ENCODE measurements at regions not wholly inside any gene's neighbourhood (a gene's known extent, or its start where the extent isn't known, plus 50 kb on each side); places are given as distances from the start of the nearest gene placed in this dataset.

DNA sequence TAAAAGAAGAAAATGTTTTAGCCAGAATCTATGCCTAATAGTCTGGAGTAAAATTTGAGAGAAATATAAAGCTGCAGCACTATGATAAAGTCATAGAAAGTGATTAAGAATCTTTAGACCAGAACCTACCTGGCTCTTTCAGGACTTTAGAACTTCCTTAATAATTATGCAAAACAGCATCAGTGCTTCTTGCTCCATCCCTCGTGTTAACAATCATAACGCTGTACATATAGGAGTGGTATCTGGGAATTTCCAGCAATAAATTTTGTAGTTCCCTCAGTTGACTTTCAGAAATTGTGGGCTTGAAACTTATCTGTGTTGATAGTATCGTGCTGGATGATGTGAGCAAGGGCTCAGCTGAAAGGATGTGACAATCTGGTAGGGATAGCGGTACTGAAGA is 102.1 kb upstream of the RASGEF1B start:
- Histone ChIP-seq H3K4me3 (ENCODE audit: control insufficient read depth in 1 of 2, extremely low read depth in 1 of 2, low read length in 1 of 2) (no peak overlapping the region), H3K27me3 (replicated peaks in 1 of 2; ENCODE audit: control insufficient read depth in 2 of 2, extremely low read depth in 1 of 2, insufficient read depth in 2 of 2, low read length in 1 of 2) (no peaks in the 10 kb centered on the region), H3K27ac (ENCODE audit: low read length) (no peak overlapping the region), H3K9me3 (no peaks in the 10 kb centered on the region), H3K36me3 (ENCODE audit: control insufficient read depth in 2 of 2, extremely low read depth in 1 of 2, insufficient read depth in 1 of 2, low read length in 1 of 2) (no peaks in the 10 kb centered on the region), H3K4me1 (ENCODE audit: control insufficient read depth in 1 of 2, extremely low read depth in 1 of 2, insufficient read depth in 2 of 2, low read length in 2 of 2) (no peaks in the 10 kb centered on the region)
- Mint-ChIP-seq H3K27me3 (no peaks in the 10 kb centered on the region), H3K36me3 (no peaks in the 10 kb centered on the region), H3K4me1 (no peaks in the 10 kb centered on the region), H3K27ac (no peak overlapping the region), H3K9me3 (no peaks in the 10 kb centered on the region), H3K4me3 (no peak overlapping the region)
- CTCF ChIA-PET, result no interaction called here
- DNase-seq, result no peak
- WGBS (ENCODE audit: insufficient coverage), result 100% methylated on average over 1 of the region's 4 CpGs
- POLR2A ChIA-PET, result interaction anchor here in 1 of 2 donors (0.6 kb wide), 1 partner anchor 41 kb away, joined by 5 read pairs; no protein-coding TSS in a partner anchor
- no peak for ATAC-seq (replicated peaks in 1 of 4)

DNA sequence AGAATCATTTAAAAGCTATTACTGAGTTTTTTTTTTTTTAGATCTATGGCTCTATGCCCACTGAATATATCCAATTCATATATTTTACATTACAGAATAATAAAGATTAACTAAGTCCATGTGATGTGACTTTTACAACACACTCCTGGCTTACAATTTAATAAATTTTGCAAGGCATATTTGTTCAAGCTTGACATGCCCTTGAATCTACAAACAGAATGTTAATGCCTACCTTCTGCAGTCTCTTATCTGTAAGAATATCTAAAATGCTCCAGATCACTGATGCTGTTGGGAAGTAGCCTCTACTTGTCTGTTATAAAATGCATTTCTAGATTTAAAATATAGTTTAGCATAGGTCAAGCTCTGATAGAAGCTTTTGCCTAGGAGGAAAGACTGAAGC is 100.7 kb upstream of the RASGEF1B start:
- H3K4me3 ChIP-seq (ENCODE audit: control insufficient read depth in 1 of 2, extremely low read depth in 1 of 2, low read length in 1 of 2), result no peak overlapping the region
- H3K27me3 Mint-ChIP-seq, result no peaks in the 10 kb centered on the region
- H3K9me3 ChIP-seq, result no peaks in the 10 kb centered on the region
- H3K36me3 ChIP-seq (ENCODE audit: control insufficient read depth in 2 of 2, extremely low read depth in 1 of 2, insufficient read depth in 1 of 2, low read length in 1 of 2), result no peaks in the 10 kb centered on the region
- DNase-seq (no peak), ATAC-seq (replicated peaks in 1 of 4) (no peak)
- H3K27me3 ChIP-seq (replicated peaks in 1 of 2; ENCODE audit: control insufficient read depth in 2 of 2, extremely low read depth in 1 of 2, insufficient read depth in 2 of 2, low read length in 1 of 2), result no peaks in the 10 kb centered on the region
- no peak overlapping the region for H3K27ac ChIP-seq (ENCODE audit: low read length)
- ChIA-PET CTCF (interaction anchor here in 1 of 2 donors (0.7 kb wide), 1 partner anchor 8 kb away, joined by 3 read pairs; no protein-coding TSS in a partner anchor), POLR2A (interaction anchor here (0.5 to 0.7 kb wide), 3 partner anchors 9 to 100 kb away, joined by 3 to 4 read pairs (median 3); no protein-coding TSS in a partner anchor)
- H3K9me3 Mint-ChIP-seq, result no peaks in the 10 kb centered on the region
- no peaks in the 10 kb centered on the region for H3K36me3 Mint-ChIP-seq
- H3K27ac Mint-ChIP-seq, result no peak overlapping the region
- no peak overlapping the region for H3K4me3 Mint-ChIP-seq
- no peaks in the 10 kb centered on the region for H3K4me1 ChIP-seq (ENCODE audit: control insufficient read depth in 1 of 2, extremely low read depth in 1 of 2, insufficient read depth in 2 of 2, low read length in 2 of 2)
- H3K4me1 Mint-ChIP-seq, result no peaks in the 10 kb centered on the region

- no peak overlapping the region for H3K4me3 Mint-ChIP-seq
- POLR2A ChIA-PET, result interaction anchor here in 1 of 2 donors (0.6 kb wide), 1 partner anchor 21 kb away, joined by 4 read pairs; no protein-coding TSS in a partner anchor
- H3K36me3 Mint-ChIP-seq, result no peaks in the 10 kb centered on the region
- H3K4me1 ChIP-seq (ENCODE audit: control insufficient read depth in 1 of 2, extremely low read depth in 1 of 2, insufficient read depth in 2 of 2, low read length in 2 of 2), result no peaks in the 10 kb centered on the region
- DNase-seq (no peak), ATAC-seq (replicated peaks in 1 of 4) (no peak)
- H3K9me3 ChIP-seq, result no peaks in the 10 kb centered on the region
- H3K27ac Mint-ChIP-seq, result no peak overlapping the region
- no CpG with 5 or more reads among the region's 1 CpG for WGBS (ENCODE audit: insufficient coverage)
- H3K36me3 ChIP-seq (ENCODE audit: control insufficient read depth in 2 of 2, extremely low read depth in 1 of 2, insufficient read depth in 1 of 2, low read length in 1 of 2), result no peaks in the 10 kb centered on the region
- peaks cover 0 to under 1% (median 0%) of the 10 kb centered on the region in 3 donors for H3K4me1 Mint-ChIP-seq
- no peaks in the 10 kb centered on the region for H3K27me3 Mint-ChIP-seq
- no peak overlapping the region for H3K4me3 ChIP-seq (ENCODE audit: control insufficient read depth in 1 of 2, extremely low read depth in 1 of 2, low read length in 1 of 2)
- H3K27me3 ChIP-seq (replicated peaks in 1 of 2; ENCODE audit: control insufficient read depth in 2 of 2, extremely low read depth in 1 of 2, insufficient read depth in 2 of 2, low read length in 1 of 2), result no peaks in the 10 kb centered on the region
- CTCF ChIA-PET, result no interaction called here
- no peak overlapping the region for H3K27ac ChIP-seq (ENCODE audit: low read length)
- H3K9me3 Mint-ChIP-seq, result no peaks in the 10 kb centered on the region
Measured at GRCh38 chr4:81571105-81571504, 99.4 kb upstream of the RASGEF1B start.

DNA sequence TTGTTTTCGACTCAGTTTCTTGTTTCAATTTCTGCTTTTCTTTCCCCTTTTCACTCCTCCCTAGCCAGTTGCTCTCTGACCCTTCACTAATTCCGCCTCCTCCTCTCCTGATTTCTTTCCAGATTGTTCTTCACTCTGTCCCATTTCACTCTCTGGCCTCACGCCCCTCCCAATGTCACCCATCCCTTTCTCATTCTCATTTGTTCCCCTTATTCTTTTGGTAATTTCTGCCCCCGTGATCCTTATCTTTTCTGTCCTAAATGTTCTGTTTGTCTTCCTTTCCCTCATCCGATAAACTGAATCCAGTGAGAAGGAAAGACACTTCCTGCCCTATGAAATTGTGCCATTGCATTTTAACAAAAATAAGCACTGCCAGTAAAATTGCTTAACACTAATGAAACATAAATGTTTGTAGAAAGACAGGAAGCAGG is 94.5 kb upstream of the RASGEF1B start:
- no peak for DNase-seq
- CTCF ChIA-PET, result no interaction called here
- Histone ChIP-seq H3K4me3 (ENCODE audit: control insufficient read depth in 1 of 2, extremely low read depth in 1 of 2, low read length in 1 of 2) (no peak overlapping the region), H3K27ac (ENCODE audit: low read length) (no peak overlapping the region), H3K36me3 (ENCODE audit: control insufficient read depth in 2 of 2, extremely low read depth in 1 of 2, insufficient read depth in 1 of 2, low read length in 1 of 2) (no peaks in the 10 kb centered on the region), H3K27me3 (replicated peaks in 1 of 2; ENCODE audit: control insufficient read depth in 2 of 2, extremely low read depth in 1 of 2, insufficient read depth in 2 of 2, low read length in 1 of 2) (no peaks in the 10 kb centered on the region), H3K4me1 (ENCODE audit: control insufficient read depth in 1 of 2, extremely low read depth in 1 of 2, insufficient read depth in 2 of 2, low read length in 2 of 2) (peaks cover 0 to 7% of the 10 kb centered on the region in 2 experiments), H3K9me3 (no peaks in the 10 kb centered on the region)
- Mint-ChIP-seq H3K4me1 (peaks cover 11 to 19% (median 14%) of the 10 kb centered on the region in 3 donors), H3K27me3 (no peaks in the 10 kb centered on the region), H3K4me3 (no peak overlapping the region), H3K9me3 (no peaks in the 10 kb centered on the region), H3K36me3 (no peaks in the 10 kb centered on the region), H3K27ac (no peak overlapping the region)
- WGBS (ENCODE audit: insufficient coverage), result 69% methylated on average over 3 of the region's 5 CpGs
- POLR2A ChIA-PET, result no interaction called here
- ATAC-seq (replicated peaks in 1 of 4), result no peak

- ChIA-PET POLR2A (interaction anchor here in 1 of 2 donors (0.8 kb wide), 1 partner anchor 803 kb away, joined by 6 read pairs; no protein-coding TSS in a partner anchor), CTCF (interaction anchor here in 1 of 2 donors (0.6 kb wide), 1 partner anchor 99 kb away, joined by 5 read pairs; no protein-coding TSS in a partner anchor)
- ATAC-seq (replicated peaks in 1 of 4), result no peak
- Histone ChIP-seq H3K4me1 (ENCODE audit: control insufficient read depth in 1 of 2, extremely low read depth in 1 of 2, insufficient read depth in 2 of 2, low read length in 2 of 2) (peaks cover 0 to 7% of the 10 kb centered on the region in 2 experiments), H3K9me3 (no peaks in the 10 kb centered on the region), H3K27me3 (replicated peaks in 1 of 2; ENCODE audit: control insufficient read depth in 2 of 2, extremely low read depth in 1 of 2, insufficient read depth in 2 of 2, low read length in 1 of 2) (no peaks in the 10 kb centered on the region), H3K4me3 (ENCODE audit: control insufficient read depth in 1 of 2, extremely low read depth in 1 of 2, low read length in 1 of 2) (no peak overlapping the region), H3K27ac (ENCODE audit: low read length) (no peak overlapping the region), H3K36me3 (ENCODE audit: control insufficient read depth in 2 of 2, extremely low read depth in 1 of 2, insufficient read depth in 1 of 2, low read length in 1 of 2) (no peaks in the 10 kb centered on the region)
- Mint-ChIP-seq H3K27ac (no peak overlapping the region), H3K27me3 (no peaks in the 10 kb centered on the region), H3K4me1 (peaks cover 11 to 22% (median 14%) of the 10 kb centered on the region in 3 donors), H3K9me3 (no peaks in the 10 kb centered on the region), H3K4me3 (no peak overlapping the region), H3K36me3 (no peaks in the 10 kb centered on the region)
- DNase-seq, result no peak
- WGBS (ENCODE audit: insufficient coverage), result 89% methylated on average over 3 of the region's 6 CpGs
Measured at GRCh38 chr4:81565142-81565870, 93.6 kb upstream of the RASGEF1B start.

DNA sequence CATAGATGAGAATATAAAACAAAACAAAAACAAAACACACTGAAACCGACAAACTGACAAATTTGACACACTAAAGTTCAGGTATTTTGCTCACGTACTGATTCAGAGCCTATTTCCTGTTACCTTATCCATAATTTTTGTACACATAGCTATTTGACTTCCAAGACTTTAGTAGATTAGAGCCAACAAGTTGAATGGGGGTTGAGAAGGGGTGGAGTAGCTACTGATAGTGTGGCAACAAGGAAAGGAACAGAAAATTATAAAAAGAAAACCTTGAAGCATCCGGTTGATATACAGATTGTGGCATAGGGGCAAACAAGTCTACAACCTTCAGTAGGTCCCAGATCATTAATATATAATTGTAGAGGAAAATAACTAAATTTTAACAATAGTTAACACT is 92.3 kb upstream of the RASGEF1B start:
- Histone ChIP-seq H3K9me3 (no peaks in the 10 kb centered on the region), H3K27me3 (replicated peaks in 1 of 2; ENCODE audit: control insufficient read depth in 2 of 2, extremely low read depth in 1 of 2, insufficient read depth in 2 of 2, low read length in 1 of 2) (no peaks in the 10 kb centered on the region), H3K27ac (ENCODE audit: low read length) (no peak overlapping the region), H3K4me3 (ENCODE audit: control insufficient read depth in 1 of 2, extremely low read depth in 1 of 2, low read length in 1 of 2) (no peak overlapping the region), H3K4me1 (ENCODE audit: control insufficient read depth in 1 of 2, extremely low read depth in 1 of 2, insufficient read depth in 2 of 2, low read length in 2 of 2) (peaks cover 0 to 7% of the 10 kb centered on the region in 2 experiments), H3K36me3 (ENCODE audit: control insufficient read depth in 2 of 2, extremely low read depth in 1 of 2, insufficient read depth in 1 of 2, low read length in 1 of 2) (no peaks in the 10 kb centered on the region)
- Mint-ChIP-seq H3K4me1 (peaks cover 11 to 22% (median 14%) of the 10 kb centered on the region in 3 donors), H3K4me3 (no peak overlapping the region), H3K36me3 (no peaks in the 10 kb centered on the region), H3K27ac (peak overlapping the region in 1 of 2 donors; percentile 53), H3K27me3 (no peaks in the 10 kb centered on the region), H3K9me3 (no peaks in the 10 kb centered on the region)
- POLR2A ChIA-PET, result interaction anchor here (0.6 to 1.1 kb wide), 3 partner anchors 8 to 93 kb away, joined by 3 to 4 read pairs (median 3); no protein-coding TSS in a partner anchor
- CTCF ChIA-PET, result interaction anchor here (0.6 to 1.2 kb wide), 4 partner anchors 8 to 334 kb away, joined by 3 to 6 read pairs (median 4); no protein-coding TSS in a partner anchor
- DNase-seq (no peak), ATAC-seq (replicated peaks in 1 of 4) (no peak)
- WGBS (ENCODE audit: insufficient coverage), result no CpG with 5 or more reads among the region's 3 CpGs

Measured in T-cell (primary cell).